ENCODE measurements at regions not wholly inside any gene's neighbourhood (a gene's known extent, or its start where the extent isn't known, plus 50 kb on each side); places are given as distances from the start of the nearest gene placed in this dataset.

GRCh38 chr18:29309366-29309765 is 1132.4 kb upstream of the CDH2 start:
- WGBS (ENCODE audit: insufficient coverage), result no CpG with 5 or more reads among the region's 1 CpG

GRCh38 chr18:29307982-29308381 is 1131.1 kb upstream of the CDH2 start:
- ChIA-PET POLR2A (no interaction called here), CTCF (no interaction called here)
- WGBS (ENCODE audit: insufficient coverage), result no CpG with 5 or more reads among the region's 1 CpG
- no peaks in the 10 kb centered on the region for H3K36me3 ChIP-seq (replicated peaks in 1 of 2; ENCODE audit: control extremely low read depth in 1 of 2, control insufficient read depth in 1 of 2, extremely low read depth in 1 of 2, insufficient read depth in 2 of 2, low read length in 1 of 2)
- DNase-seq, result no peak
- no peak overlapping the region for H2AFZ ChIP-seq (ENCODE audit: insufficient read depth, low read depth, low read length, poor library complexity, severe bottlenecking)
- H3K27me3 Mint-ChIP-seq, result no peaks in the 10 kb centered on the region
- H3K9ac ChIP-seq (ENCODE audit: low read length), result no peak overlapping the region
- H3K4me3 ChIP-seq (ENCODE audit: control extremely low read depth in 1 of 5, extremely low read depth in 1 of 5, insufficient read depth in 1 of 5, low read depth in 2 of 5, low read length in 4 of 5), result no peak overlapping the region
- no peaks in the 10 kb centered on the region for H4K20me1 ChIP-seq (ENCODE audit: control insufficient read depth, insufficient read depth, low read length, poor library complexity, severe bottlenecking)
- H3K4me1 ChIP-seq (ENCODE audit: control insufficient read depth in 2 of 2, insufficient read depth in 2 of 2, low read length in 2 of 2), result no peaks in the 10 kb centered on the region
- no peak overlapping the region for H3K4me3 Mint-ChIP-seq
- TF ChIP-seq EZH2 (IDR thresholded peaks at IDR 0.05; ENCODE audit: borderline replicate concordance, insufficient read depth, low read depth, low read length, poor library complexity, severe bottlenecking), result no peak
- TF ChIP-seq, protein P1, sequence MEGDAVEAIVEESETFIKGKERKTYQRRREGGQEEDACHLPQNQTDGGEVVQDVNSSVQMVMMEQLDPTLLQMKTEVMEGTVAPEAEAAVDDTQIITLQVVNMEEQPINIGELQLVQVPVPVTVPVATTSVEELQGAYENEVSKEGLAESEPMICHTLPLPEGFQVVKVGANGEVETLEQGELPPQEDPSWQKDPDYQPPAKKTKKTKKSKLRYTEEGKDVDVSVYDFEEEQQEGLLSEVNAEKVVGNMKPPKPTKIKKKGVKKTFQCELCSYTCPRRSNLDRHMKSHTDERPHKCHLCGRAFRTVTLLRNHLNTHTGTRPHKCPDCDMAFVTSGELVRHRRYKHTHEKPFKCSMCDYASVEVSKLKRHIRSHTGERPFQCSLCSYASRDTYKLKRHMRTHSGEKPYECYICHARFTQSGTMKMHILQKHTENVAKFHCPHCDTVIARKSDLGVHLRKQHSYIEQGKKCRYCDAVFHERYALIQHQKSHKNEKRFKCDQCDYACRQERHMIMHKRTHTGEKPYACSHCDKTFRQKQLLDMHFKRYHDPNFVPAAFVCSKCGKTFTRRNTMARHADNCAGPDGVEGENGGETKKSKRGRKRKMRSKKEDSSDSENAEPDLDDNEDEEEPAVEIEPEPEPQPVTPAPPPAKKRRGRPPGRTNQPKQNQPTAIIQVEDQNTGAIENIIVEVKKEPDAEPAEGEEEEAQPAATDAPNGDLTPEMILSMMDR (IDR thresholded peaks at IDR 0.05), result no peak
- H3K27ac ChIP-seq (ENCODE audit: low read length in 2 of 2), result no peak overlapping the region
- H3K9me3 ChIP-seq (ENCODE audit: control extremely low read depth in 1 of 3, control insufficient read depth in 2 of 3, insufficient read depth in 1 of 3, low read length in 2 of 3), result no peaks in the 10 kb centered on the region
- no peaks in the 10 kb centered on the region for H3K4me1 Mint-ChIP-seq
- ATAC-seq (ENCODE audit: low read depth), result no peak
- peaks cover 5% of the 10 kb centered on the region for H3K9me3 Mint-ChIP-seq (ENCODE audit: insufficient read depth)
- no peak overlapping the region for H3K27ac Mint-ChIP-seq
- H3K4me2 ChIP-seq (replicated peaks; ENCODE audit: low read depth, low read length, poor library complexity, severe bottlenecking), result no peak overlapping the region
- no peaks in the 10 kb centered on the region for H3K79me2 ChIP-seq (ENCODE audit: control insufficient read depth, insufficient read depth, low read length)
- no peaks in the 10 kb centered on the region for H3K27me3 ChIP-seq (replicated peaks in 1 of 4; ENCODE audit: control extremely low read depth in 1 of 4, control insufficient read depth in 3 of 4, insufficient read depth in 4 of 4, low read length in 3 of 4)
- intact Hi-C loops (cut with micrococcal nuclease), result no loop called here

More at GRCh38 chr18:29309366-29309765, 1132.4 kb upstream of the CDH2 start:
- Mint-ChIP-seq H3K4me3 (no peak overlapping the region), H3K27ac (no peak overlapping the region), H3K27me3 (no peaks in the 10 kb centered on the region), H3K9me3 (ENCODE audit: insufficient read depth) (peaks cover 3% of the 10 kb centered on the region), H3K4me1 (no peaks in the 10 kb centered on the region)
- Histone ChIP-seq H3K9me3 (ENCODE audit: control extremely low read depth in 1 of 3, control insufficient read depth in 2 of 3, insufficient read depth in 1 of 3, low read length in 2 of 3) (no peaks in the 10 kb centered on the region), H3K79me2 (ENCODE audit: control insufficient read depth, insufficient read depth, low read length) (no peaks in the 10 kb centered on the region), H3K27me3 (replicated peaks in 1 of 4; ENCODE audit: control extremely low read depth in 1 of 4, control insufficient read depth in 3 of 4, insufficient read depth in 4 of 4, low read length in 3 of 4) (no peaks in the 10 kb centered on the region), H3K4me2 (replicated peaks; ENCODE audit: low read depth, low read length, poor library complexity, severe bottlenecking) (no peak overlapping the region), H3K9ac (ENCODE audit: low read length) (no peak overlapping the region), H4K20me1 (ENCODE audit: control insufficient read depth, insufficient read depth, low read length, poor library complexity, severe bottlenecking) (no peaks in the 10 kb centered on the region), H3K27ac (ENCODE audit: low read length in 2 of 2) (no peak overlapping the region), H3K4me1 (ENCODE audit: control insufficient read depth in 2 of 2, insufficient read depth in 2 of 2, low read length in 2 of 2) (no peaks in the 10 kb centered on the region), H2AFZ (ENCODE audit: insufficient read depth, low read depth, low read length, poor library complexity, severe bottlenecking) (no peak overlapping the region), H3K36me3 (replicated peaks in 1 of 2; ENCODE audit: control extremely low read depth in 1 of 2, control insufficient read depth in 1 of 2, extremely low read depth in 1 of 2, insufficient read depth in 2 of 2, low read length in 1 of 2) (no peaks in the 10 kb centered on the region), H3K4me3 (ENCODE audit: control extremely low read depth in 1 of 5, extremely low read depth in 1 of 5, insufficient read depth in 1 of 5, low read depth in 2 of 5, low read length in 4 of 5) (no peak overlapping the region)
- intact Hi-C loops (cut with micrococcal nuclease), result no loop called here
- CTCF ChIA-PET, result no interaction called here
- ATAC-seq (ENCODE audit: low read depth) (no peak), DNase-seq (no peak)
- POLR2A ChIA-PET, result no interaction called here
- TF ChIP-seq, protein P1 (IDR thresholded peaks at IDR 0.05), result no peak
- no peak for TF ChIP-seq EZH2 (IDR thresholded peaks at IDR 0.05; ENCODE audit: borderline replicate concordance, insufficient read depth, low read depth, low read length, poor library complexity, severe bottlenecking)

Data from B cell (primary cell).